HG03460 (cell line): ENCODE measurements at regions not wholly inside any gene's neighbourhood (a gene's known extent, or its start where the extent isn't known, plus 50 kb on each side); places are given as distances from the start of the nearest gene placed in this dataset.

Experiments
- ATAC-seq: cut with Tn5 transposase; IDR thresholded peaks from one replicate; pipeline ENCODE4 v1.9.1; 2021; ENCODE audit not compliant: unreplicated experiment

DNA sequence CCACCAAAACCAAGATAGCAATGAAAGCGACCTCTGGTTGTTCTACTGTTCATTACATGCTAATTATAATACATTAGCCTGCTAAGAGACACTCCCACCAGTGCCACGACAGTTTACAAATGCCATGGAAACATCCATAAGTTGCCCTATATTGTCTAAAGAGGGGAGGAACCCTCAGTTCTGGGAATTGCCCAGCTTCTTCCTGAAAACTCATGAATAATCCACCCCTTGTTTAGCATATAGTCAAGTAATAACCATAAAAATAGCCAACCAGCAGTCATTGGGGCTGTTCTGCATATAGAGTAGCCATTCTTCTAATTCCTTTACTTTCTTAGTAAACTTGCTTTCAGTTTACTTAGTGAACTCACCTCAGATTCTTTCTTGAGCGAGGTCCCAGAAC lies 189.8 kb upstream of the SOX11 start:
- no peak for ATAC-seq

GRCh38 chr2:5504756-5505155 lies 187.4 kb upstream of the SOX11 start:
- ATAC-seq, result no peak

DNA sequence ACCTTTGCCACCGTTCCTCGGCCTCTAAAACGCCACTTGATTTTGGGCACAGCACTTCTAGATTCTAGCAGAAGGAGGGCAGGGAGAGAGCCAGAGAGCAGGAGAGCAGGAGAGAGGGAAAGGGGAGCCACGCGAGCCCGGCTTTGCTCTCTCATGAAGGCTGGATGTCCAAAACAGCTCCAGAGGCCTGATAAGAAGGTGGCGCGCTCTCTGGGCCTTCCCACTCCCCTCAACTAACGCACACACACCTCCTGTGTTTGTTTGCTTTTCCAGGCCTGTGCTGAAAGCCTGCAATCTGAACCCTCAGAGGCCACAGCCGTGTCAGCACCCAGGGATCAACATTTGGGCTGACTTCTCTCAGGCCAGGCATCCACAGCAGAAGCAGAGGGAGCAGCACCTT lies 184.8 kb upstream of the SOX11 start:
- no peak for ATAC-seq

GRCh38 chr2:5509362-5509761 lies 182.8 kb upstream of the SOX11 start:
- ATAC-seq, result no peak

GRCh38 chr2:5510082-5510481 lies 182.1 kb upstream of the SOX11 start:
- no peak for ATAC-seq

DNA sequence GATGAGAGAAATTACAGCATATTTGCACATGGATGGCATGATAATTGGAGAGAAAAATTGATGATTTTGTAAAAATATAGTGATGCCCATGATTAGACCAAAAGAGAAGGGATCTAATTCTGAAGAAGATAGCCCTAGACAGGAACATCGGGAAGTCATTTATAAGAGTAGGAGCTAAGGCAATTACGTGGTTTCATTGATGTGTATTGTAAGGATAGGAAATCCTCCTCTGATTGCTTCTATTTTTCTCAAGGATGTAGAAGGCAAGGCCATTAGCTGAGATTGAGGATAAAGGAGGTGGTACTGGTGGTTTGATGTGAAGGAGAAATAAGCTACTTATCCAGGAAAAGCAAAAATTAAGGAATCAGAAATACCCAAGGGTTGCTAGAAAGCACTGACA lies 176.5 kb upstream of the SOX11 start:
- no peak for ATAC-seq

- ATAC-seq, result no peak
These were observed 172.9 kb upstream of the SOX11 start for GRCh38 chr2:5519286-5519685.

DNA sequence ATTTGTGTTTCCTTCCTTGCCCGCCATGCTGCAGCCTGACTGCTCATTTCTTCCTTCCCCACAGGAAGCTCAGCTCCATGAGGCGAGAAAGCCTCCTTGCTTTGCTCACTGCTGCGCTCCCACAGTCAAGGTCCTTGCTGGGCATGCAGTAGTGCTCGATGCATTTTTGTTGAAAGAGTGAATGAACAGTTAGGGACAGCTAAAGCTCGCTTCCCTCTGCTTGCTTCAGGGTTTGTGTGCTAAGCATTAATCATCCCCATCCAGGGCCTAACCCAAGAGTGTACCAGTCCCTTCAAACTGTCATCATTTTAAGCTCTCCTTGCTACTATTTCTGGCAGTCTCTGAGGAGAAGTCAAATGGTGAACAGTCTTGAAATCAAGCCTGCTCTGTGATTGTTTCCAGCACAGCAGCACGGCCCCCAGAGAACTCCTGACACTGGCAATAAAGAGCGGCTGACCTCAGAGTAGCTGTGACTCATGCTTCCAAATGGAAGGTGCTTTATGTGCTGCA lies 171.7 kb upstream of the SOX11 start:
- no peak for ATAC-seq

DNA sequence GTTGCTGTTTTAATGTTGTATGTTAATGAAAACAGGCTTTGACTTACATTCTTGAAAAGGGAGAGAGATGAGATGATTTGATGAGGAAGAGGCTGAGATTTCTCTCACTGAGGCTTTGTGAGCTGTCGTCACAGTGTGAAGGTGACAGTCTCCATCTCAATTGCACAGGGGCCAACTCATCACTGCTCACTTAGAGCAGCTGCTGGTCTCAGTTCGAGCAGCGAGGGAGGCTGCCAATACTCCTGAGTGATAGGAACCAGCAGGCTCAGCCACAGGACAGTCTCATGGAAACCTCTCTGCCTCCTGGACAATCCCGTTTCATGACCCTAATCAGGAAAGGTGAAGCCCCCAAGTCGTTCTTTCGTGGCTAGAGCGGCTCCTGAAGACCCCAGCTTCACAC lies 170.7 kb upstream of the SOX11 start:
- no peak for ATAC-seq

GRCh38 chr2:5524551-5524950 lies 167.6 kb upstream of the SOX11 start:
- ATAC-seq, result no peak

DNA sequence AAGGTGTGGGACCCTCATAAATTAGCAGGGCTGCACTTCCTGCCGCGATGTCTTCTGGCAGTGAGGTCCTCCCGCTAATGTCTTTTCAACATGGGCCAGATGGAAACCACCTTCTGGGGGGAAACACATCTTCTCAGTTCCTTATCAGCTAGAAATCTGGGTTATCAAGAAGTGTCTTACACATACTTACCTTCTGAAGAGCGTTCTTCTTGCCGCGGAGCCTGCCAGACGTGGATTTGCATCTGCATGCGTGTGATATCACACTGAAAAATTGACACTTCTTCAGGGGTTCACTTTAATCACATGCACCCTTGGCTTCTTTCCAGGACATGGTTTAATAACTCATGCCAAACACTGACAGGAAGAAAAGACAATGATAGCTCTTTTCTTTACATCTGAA lies 163.5 kb upstream of the SOX11 start:
- no peak for ATAC-seq

GRCh38 chr2:5530011-5530696 lies 162.0 kb upstream of the SOX11 start:
- no peak for ATAC-seq

DNA sequence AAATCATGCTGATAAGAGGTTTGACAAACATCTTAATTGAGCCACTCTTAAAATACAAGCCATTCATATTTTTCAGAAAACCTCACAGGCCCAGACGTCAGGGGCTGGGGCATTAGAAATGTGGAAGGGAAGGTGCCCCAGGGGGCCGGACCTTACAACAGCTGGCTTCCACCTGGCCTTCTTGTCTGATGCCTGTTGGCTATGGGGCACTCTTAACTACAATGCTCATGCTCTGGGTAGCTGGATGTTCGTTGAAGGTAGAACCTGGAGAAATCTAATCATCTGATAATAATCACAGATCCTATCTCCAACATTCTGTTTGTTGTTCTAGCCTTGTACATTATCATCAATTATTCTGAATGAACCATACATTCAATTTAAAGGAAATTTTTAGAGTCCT lies 156.9 kb upstream of the SOX11 start:
- no peak for ATAC-seq

- no peak for ATAC-seq
These were observed 154.9 kb upstream of the SOX11 start for GRCh38 chr2:5537180-5537688.

DNA sequence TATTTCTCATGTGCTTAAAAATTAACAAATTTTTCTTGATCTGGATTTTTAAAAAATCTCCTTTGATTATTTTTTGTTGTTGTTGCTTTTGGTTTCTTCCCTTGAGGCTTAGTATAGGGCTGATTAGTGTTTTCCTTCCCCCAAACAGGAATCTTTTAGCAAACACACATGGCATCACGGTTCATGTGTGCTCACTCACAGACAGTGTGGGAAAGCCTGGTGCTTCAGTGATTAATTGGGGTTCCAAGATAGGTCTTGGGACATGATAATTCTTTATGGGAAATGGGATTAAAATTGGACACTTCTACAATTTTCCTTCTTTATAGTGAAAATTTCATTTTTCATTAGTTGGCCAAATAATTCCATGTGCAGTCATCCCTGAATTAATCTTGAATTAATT lies 153.9 kb upstream of the SOX11 start:
- ATAC-seq, result no peak

DNA sequence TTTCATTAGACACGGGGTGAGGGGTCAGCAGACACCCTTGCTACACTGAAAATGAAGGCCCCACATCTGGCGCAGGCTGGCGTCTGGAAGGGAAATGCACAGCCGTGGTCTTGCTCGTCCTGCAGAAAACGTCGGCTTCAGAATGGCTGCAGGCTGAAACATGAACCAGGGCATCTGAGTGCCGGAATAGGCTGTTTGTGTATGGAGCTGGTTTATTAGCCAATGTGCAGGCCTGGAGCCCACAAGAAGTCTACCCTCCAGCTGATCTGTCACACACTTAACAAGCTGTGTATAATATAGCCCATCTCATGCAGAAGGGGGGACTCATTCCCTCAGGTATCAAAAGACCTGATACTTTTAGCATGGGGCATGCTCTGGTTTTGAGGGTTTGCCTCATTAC lies 153.4 kb upstream of the SOX11 start:
- ATAC-seq, result no peak

DNA sequence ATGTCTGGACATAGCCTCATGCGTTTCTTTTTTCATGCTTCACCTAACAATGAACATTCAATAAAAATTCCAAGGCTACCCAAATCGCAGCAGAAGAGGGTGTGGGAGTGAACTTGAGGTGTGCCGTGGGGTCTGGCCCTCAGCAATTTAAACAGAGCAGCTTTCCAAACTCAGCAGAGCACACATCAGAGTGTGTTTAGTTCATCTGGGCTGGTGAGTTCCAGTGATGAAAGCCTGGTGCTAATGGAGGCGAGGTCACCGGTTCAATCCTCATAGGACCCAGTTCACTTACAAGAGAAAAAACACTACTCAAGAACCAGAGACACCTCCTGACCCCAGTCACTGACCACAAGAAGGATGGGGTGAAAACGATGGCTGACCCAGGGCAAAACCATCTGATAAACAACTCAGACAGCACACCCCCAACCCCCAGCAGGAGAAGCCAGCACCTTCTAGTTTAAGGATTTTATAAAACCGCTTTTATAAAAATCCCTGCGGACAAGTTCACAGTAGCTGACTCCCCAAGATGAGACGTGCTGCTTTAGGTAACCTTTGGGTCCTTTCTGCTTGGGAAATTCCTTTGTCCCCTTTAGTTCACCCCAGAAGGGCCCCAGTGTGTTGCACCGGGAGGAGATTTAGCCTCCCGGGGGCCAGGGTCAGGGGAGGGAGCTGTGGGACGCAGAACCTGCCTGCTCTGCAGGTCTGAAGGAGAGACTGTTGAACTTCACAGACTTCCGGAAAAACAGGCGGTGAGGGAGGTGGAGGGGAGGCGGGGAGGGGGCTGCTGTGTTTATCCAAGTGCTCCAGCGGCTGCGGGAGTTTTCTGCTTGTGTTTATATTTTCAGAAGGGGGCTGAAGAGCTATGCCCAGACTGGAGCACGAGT lies 152.7 kb upstream of the SOX11 start:
- ATAC-seq, result no peak

DNA sequence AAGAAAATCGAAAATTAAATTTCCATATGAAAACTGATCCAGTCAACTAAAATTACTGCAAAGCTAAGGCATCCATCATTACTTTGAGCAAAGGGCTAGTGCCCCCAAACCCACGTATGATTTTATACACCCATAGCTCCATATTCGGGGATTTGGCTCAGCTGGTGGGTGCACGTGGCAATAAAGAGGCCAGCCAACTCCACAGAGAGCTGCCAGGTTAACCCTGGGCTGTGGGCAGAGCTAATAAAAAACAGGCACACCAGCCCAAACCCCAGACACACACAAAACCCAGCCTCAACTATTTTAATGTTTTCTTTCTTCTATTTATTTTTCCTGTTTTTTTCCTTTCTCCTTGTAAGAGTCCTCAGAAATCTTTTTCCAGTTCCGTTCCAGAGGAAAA lies 151.3 kb upstream of the SOX11 start:
- ATAC-seq, result no peak

DNA sequence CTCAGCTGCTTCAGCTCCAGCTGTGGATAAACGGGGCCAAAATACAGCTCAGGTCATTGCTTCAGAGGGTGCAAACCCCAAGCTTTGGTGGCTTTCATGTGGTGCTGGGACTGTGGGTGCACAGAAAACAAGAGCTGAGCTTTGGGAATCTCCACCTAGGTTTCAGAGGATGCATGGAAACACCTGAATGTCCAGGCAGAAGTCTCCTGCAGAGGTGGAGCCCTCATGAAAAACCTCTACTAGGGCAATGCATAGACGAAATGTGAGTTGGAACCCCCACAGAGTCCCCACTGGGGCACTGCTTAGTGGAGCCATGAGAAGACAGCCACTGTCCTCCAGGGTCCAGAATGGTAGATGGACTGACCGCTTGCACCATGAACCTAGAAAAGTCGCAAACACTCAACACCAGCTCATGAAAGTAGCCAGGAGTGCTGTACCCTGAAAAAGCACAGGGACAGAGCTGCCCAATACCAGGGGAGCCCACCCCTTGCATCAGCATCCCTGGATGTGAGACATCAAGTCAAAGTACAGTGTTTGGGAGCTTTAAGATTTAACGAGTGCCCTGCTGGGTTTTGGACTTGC lies 147.9 kb upstream of the SOX11 start:
- ATAC-seq, result no peak

DNA sequence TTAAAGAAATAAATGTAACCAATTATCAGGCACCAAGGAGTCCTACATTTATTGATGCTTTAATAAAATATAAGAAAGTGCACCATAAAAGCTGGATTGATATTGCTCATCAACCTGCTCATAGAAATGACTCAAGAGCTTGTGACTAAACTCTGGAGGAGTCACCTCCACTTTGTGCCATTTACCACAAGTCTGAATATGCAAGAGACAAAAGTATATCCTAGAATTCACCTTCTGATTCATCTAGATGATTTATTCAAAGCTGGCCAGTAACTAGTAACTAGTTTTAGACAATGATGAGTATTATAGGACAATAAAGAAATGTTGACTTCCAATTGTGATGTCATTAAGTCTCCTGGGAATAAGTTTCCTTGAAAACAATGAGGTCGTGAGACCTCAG lies 146.0 kb upstream of the SOX11 start:
- ATAC-seq, result no peak

GRCh38 chr2:5548991-5549715 lies 143.0 kb upstream of the SOX11 start:
- ATAC-seq, result no peak
